CD4-positive, alpha-beta T cell (primary cell): ENCODE measurements at regions not wholly inside any gene's neighbourhood (a gene's known extent, or its start where the extent isn't known, plus 50 kb on each side); places are given as distances from the start of the nearest gene placed in this dataset.

Experiments used
- ATAC-seq: fragments of 200-7000 bp; cut with Tn5 transposase; one replicate; pipeline ENCODE4 v1.10.0; 2022; ENCODE audit warnings: mild to moderate bottlenecking; ENCODE audit not compliant: poor library complexity
- CTCF ChIA-PET: fragments of 350-600 bp; sonication (Branson Sonifier 250); formaldehyde crosslinking; loops from one replicate; lab custom pipeline; 2021; ENCODE audit warnings: antibody characterized with exemption, inconsistent platforms; lab: Charles Lee
- POLR2A ChIA-PET: fragments of 350-600 bp; sonication (Branson Sonifier 250); formaldehyde crosslinking; loops from one replicate; lab custom pipeline; 2021; ENCODE audit warnings: antibody characterized with exemption, inconsistent platforms; lab: Charles Lee
- DNase-seq, 14 experiments: peaks; one replicate each; pipeline ENCODE4 v3.0.0-alpha.2; 2013 to 2020; ENCODE audit warnings: mixed read lengths in 2 of 14
- H3K27ac ChIP-seq, 2 donors: one replicate each; pipeline versions ENCODE4 v1.5.1 to v1.7.0; 2013; ENCODE audit warnings: low read length in 2 of 2, low read depth in 1 of 2, mild to moderate bottlenecking in 1 of 2
- H3K27me3 ChIP-seq, 2 experiments: 1 replicate in 1 of 2; 2 replicates in 1 of 2; pipeline versions ENCODE4 v1.6.1 to v1.7.0; 2013; ENCODE audit warnings: low read length in 2 of 2, control low read depth in 1 of 2, mild to moderate bottlenecking in 1 of 2, moderate library complexity in 1 of 2; ENCODE audit not compliant: insufficient read depth in 2 of 2, control insufficient read depth in 1 of 2
- H3K36me3 ChIP-seq: one replicate; pipeline ENCODE4 v1.6.1; 2013; ENCODE audit warnings: low read length, control low read depth; ENCODE audit not compliant: insufficient read depth
- H3K4me1 ChIP-seq: one replicate; pipeline ENCODE4 v1.6.1; 2013; ENCODE audit warnings: low read length, control low read depth; ENCODE audit not compliant: insufficient read depth
- H3K4me3 ChIP-seq: one replicate; pipeline ENCODE4 v1.5.1; 2013; ENCODE audit warnings: mild to moderate bottlenecking, low read length, moderate library complexity
- H3K9me3 ChIP-seq, 2 experiments: 1 replicate in 1 of 2; 2 replicates in 1 of 2; pipeline versions ENCODE4 v1.6.1 to v1.7.0; 2013; ENCODE audit warnings: low read length in 2 of 2, mild to moderate bottlenecking in 2 of 2, control low read depth in 1 of 2, moderate library complexity in 1 of 2; ENCODE audit not compliant: control insufficient read depth in 1 of 2, insufficient read depth in 1 of 2
- H3K27ac Mint-ChIP-seq: one replicate; pipeline ENCODE4 v1.8.0; 2020; ENCODE audit warnings: mixed read lengths
- H3K27me3 Mint-ChIP-seq: one replicate; pipeline ENCODE4 v1.8.0; 2021; ENCODE audit warnings: mixed read lengths
- H3K36me3 Mint-ChIP-seq: one replicate; pipeline ENCODE4 v1.8.0; 2021; ENCODE audit warnings: low read depth, mixed read lengths
- H3K4me1 Mint-ChIP-seq: one replicate; pipeline ENCODE4 v1.8.0; 2021; ENCODE audit warnings: low read depth, mixed read lengths
- H3K4me3 Mint-ChIP-seq: one replicate; pipeline ENCODE4 v1.8.0; 2020; ENCODE audit warnings: mild to moderate bottlenecking, mixed read lengths
- H3K9me3 Mint-ChIP-seq: one replicate; pipeline ENCODE4 v1.8.0; 2020; ENCODE audit warnings: mixed read lengths
- CTCF ChIP-seq: fragments of 200-600 bp; IDR thresholded peaks from one replicate; pipeline ENCODE4 v1.8.0; 2022; ENCODE audit warnings: antibody characterized with exemption, mild to moderate bottlenecking
- intact Hi-C, 2 experiments: fragments of 100-400 bp; cut with DNase I in 1 of 2; cut with micrococcal nuclease in 1 of 2; formaldehyde crosslinking; loops; one replicate each; pipeline versions ENCODE4 v1.15.1 to v1.9.0; 2023 to 2025; cut with DNase I, micrococcal nuclease

- POLR2A ChIA-PET: no interaction called here
- Histone ChIP-seq H3K36me3 (no peaks in the 10 kb centered on the region), H3K27me3 (peaks cover 0 to 5% of the 10 kb centered on the region in 2 experiments), H3K27ac (no peak overlapping the region), H3K4me1 (no peaks in the 10 kb centered on the region), H3K4me3 (no peak overlapping the region), H3K9me3 (peaks cover 9 to 10% of the 10 kb centered on the region in 2 experiments)
- Mint-ChIP-seq H3K9me3 (peaks cover 11% of the 10 kb centered on the region), H3K36me3 (peaks cover under 1% of the 10 kb centered on the region), H3K27me3 (no peaks in the 10 kb centered on the region), H3K27ac (no peak overlapping the region), H3K4me1 (no peaks in the 10 kb centered on the region), H3K4me3 (no peak overlapping the region)
- intact Hi-C loops: no loop called here
- DNase-seq: no peak
- no peak for TF ChIP-seq CTCF
- CTCF ChIA-PET: no interaction called here
- no peak for ATAC-seq
These were observed 97.1 kb upstream of the TMEM178A start for GRCh38 chr2:39568561-39569006.

GRCh38 chr2:39570130-39570555, 95.6 kb upstream of the TMEM178A start:
- no peaks in the 10 kb centered on the region for H3K36me3 Mint-ChIP-seq
- H3K27me3 Mint-ChIP-seq: no peaks in the 10 kb centered on the region
- Histone ChIP-seq H3K27ac (no peak overlapping the region), H3K4me1 (no peaks in the 10 kb centered on the region), H3K4me3 (no peak overlapping the region), H3K9me3 (no peaks in the 10 kb centered on the region), H3K36me3 (no peaks in the 10 kb centered on the region), H3K27me3 (no peaks in the 10 kb centered on the region)
- intact Hi-C loops: no loop called here
- TF ChIP-seq CTCF: no peak
- CTCF ChIA-PET: no interaction called here
- POLR2A ChIA-PET: no interaction called here
- no peak overlapping the region for H3K27ac Mint-ChIP-seq
- H3K9me3 Mint-ChIP-seq: no peaks in the 10 kb centered on the region
- no peak overlapping the region for H3K4me3 Mint-ChIP-seq
- no peak for ATAC-seq
- H3K4me1 Mint-ChIP-seq: no peaks in the 10 kb centered on the region
- no peak for DNase-seq

GRCh38 chr2:39570614-39571013, 95.1 kb upstream of the TMEM178A start:
- no peaks in the 10 kb centered on the region for H3K36me3 ChIP-seq
- no peaks in the 10 kb centered on the region for H3K9me3 ChIP-seq
- Mint-ChIP-seq H3K36me3 (no peaks in the 10 kb centered on the region), H3K4me3 (no peak overlapping the region), H3K27ac (no peak overlapping the region), H3K9me3 (no peaks in the 10 kb centered on the region), H3K4me1 (no peaks in the 10 kb centered on the region), H3K27me3 (no peaks in the 10 kb centered on the region)
- ChIA-PET CTCF (no interaction called here), POLR2A (no interaction called here)
- DNase-seq (no peak), ATAC-seq (no peak)
- intact Hi-C loops: no loop called here
- H3K27me3 ChIP-seq: no peaks in the 10 kb centered on the region
- no peaks in the 10 kb centered on the region for H3K4me1 ChIP-seq
- H3K27ac ChIP-seq: no peak overlapping the region
- H3K4me3 ChIP-seq: no peak overlapping the region
- TF ChIP-seq CTCF: no peak
